Endothelial cell of umbilical vein (primary cell): ENCODE measurements at regions not wholly inside any gene's neighbourhood (a gene's known extent, or its start where the extent isn't known, plus 50 kb on each side); places are given as distances from the start of the nearest gene placed in this dataset.

Source experiments
- BruUV-seq: library from RNA; stranded (reverse); fragments of 400-500 nt; replicated peaks from 2 replicates; lab custom pipeline; 2021; lab: Mats Ljungman, UMichigan
- CTCF ChIA-PET: fragments of 300-600, 350-600 bp; sonication (Branson Sonifier 250); formaldehyde crosslinking; loops from one replicate; lab custom pipeline; 2021; ENCODE audit warnings: antibody characterized with exemption, inconsistent platforms; lab: Charles Lee
- POLR2A ChIA-PET: fragments of 300-600, 350-600 bp; sonication (Branson Sonifier 250); formaldehyde crosslinking; loops from one replicate; lab custom pipeline; 2021; ENCODE audit warnings: antibody characterized with exemption, inconsistent platforms; lab: Charles Lee
- DNase-seq: peaks from one replicate; pipeline ENCODE4 v3.0.0-alpha.2; 2011; ENCODE audit warnings: low read depth, low spot score
- FAIRE-seq: peaks from 2 replicates; lab custom pipeline; 2011; peaks lifted over from hg19 to GRCh38; lab: Jason Lieb, UNC
- H2AFZ ChIP-seq: 2 replicates; pipeline ENCODE4 v1.6.0; 2012; ENCODE audit warnings: low read depth, low read length, control low read depth, inconsistent platforms
- H3K27ac ChIP-seq: 2 replicates; pipeline ENCODE4 v1.5.1; 2011; ENCODE audit warnings: low read depth, mild to moderate bottlenecking, control low read depth, low read length, moderate library complexity; ENCODE audit not compliant: insufficient read depth
- H3K27me3 ChIP-seq, 2 experiments: 2 replicates each; pipeline versions ENCODE4 v1.6.0 to v1.6.1; 2011; ENCODE audit warnings: low read length in 2 of 2, mixed read lengths in 1 of 2; ENCODE audit not compliant: control insufficient read depth in 2 of 2, insufficient read depth in 2 of 2
- H3K36me3 ChIP-seq, 2 experiments: 2 replicates in 1 of 2; 3 replicates in 1 of 2; pipeline ENCODE4 v1.5.1; 2011; ENCODE audit warnings: low read length in 2 of 2, mild to moderate bottlenecking in 1 of 2, moderate library complexity in 1 of 2; ENCODE audit not compliant: control insufficient read depth in 2 of 2, insufficient read depth in 2 of 2; ENCODE audit errors: extremely low read depth in 1 of 2
- H3K4me1 ChIP-seq: 3 replicates; pipeline ENCODE4 v1.5.1; 2011; ENCODE audit warnings: mild to moderate bottlenecking, low read length; ENCODE audit not compliant: control insufficient read depth, insufficient read depth; ENCODE audit errors: extremely low read depth
- H3K4me2 ChIP-seq: 2 replicates; pipeline ENCODE4 v1.6.1; 2011; ENCODE audit warnings: low read length, control low read depth, mixed read lengths; ENCODE audit not compliant: insufficient read depth
- H3K4me3 ChIP-seq, 3 experiments: fragments of 200-600 bp in 1 of 3; sonication (generic), shearing (Covaris generic) in 1 of 3; replicated peaks in 1 of 3; 2 replicates each; pipeline ENCODE4 v1.5.1; 2011 to 2016; ENCODE audit warnings: control low read depth in 3 of 3, low read length in 3 of 3, mild to moderate bottlenecking in 2 of 3, inconsistent platforms in 1 of 3, low read depth in 1 of 3, moderate library complexity in 1 of 3; ENCODE audit not compliant: insufficient read depth in 1 of 3
- H3K79me2 ChIP-seq: 2 replicates; pipeline ENCODE4 v1.6.0; 2012; ENCODE audit warnings: low read length, inconsistent platforms; ENCODE audit not compliant: control insufficient read depth, insufficient read depth
- H3K9ac ChIP-seq: replicated peaks from 2 replicates; pipeline ENCODE3; 2011; ENCODE audit warnings: low read length, control low read depth; ENCODE audit not compliant: insufficient read depth; ENCODE audit errors: extremely low read depth
- H3K9me1 ChIP-seq: replicated peaks from 3 replicates; pipeline ENCODE4 v1.6.0; 2011; ENCODE audit warnings: mild to moderate bottlenecking, low read length; ENCODE audit not compliant: control insufficient read depth, insufficient read depth; ENCODE audit errors: extremely low read depth
- H3K9me3 ChIP-seq: replicated peaks from 2 replicates; pipeline ENCODE4 v1.5.1; 2012; ENCODE audit warnings: low read length, inconsistent platforms; ENCODE audit not compliant: control insufficient read depth, insufficient read depth
- H4K20me1 ChIP-seq: replicated peaks from 2 replicates; pipeline ENCODE3; 2011; ENCODE audit warnings: mild to moderate bottlenecking, low read length; ENCODE audit not compliant: control insufficient read depth, insufficient read depth; ENCODE audit errors: extremely low read depth
- EZH2 ChIP-seq: IDR thresholded peaks from 2 replicates; pipeline ENCODE4 v1.6.1; 2012; ENCODE audit warnings: borderline replicate concordance, low read depth, mild to moderate bottlenecking, moderate library complexity, low read length, inconsistent platforms; ENCODE audit not compliant: severe bottlenecking
- FOS ChIP-seq: IDR thresholded peaks from 2 replicates; pipeline ENCODE4 v1.6.1; 2011; ENCODE audit warnings: mild to moderate bottlenecking, low read length, moderate library complexity, borderline replicate concordance; ENCODE audit not compliant: insufficient read depth
- GATA2 ChIP-seq: IDR thresholded peaks from 2 replicates; pipeline ENCODE4 v1.7.0; 2011; ENCODE audit warnings: low read depth, mild to moderate bottlenecking, moderate library complexity, mixed read lengths, low read length; ENCODE audit not compliant: insufficient read length, insufficient read depth
- JUN ChIP-seq: IDR thresholded peaks from 2 replicates; pipeline ENCODE4 v1.6.1; 2011; ENCODE audit warnings: borderline replicate concordance, low read depth; ENCODE audit not compliant: insufficient read length, insufficient read depth
- MYC ChIP-seq: IDR thresholded peaks from one replicate; pipeline ENCODE4 v1.6.1; 2011; ENCODE audit warnings: mild to moderate bottlenecking, low read depth, low read length
- POLR2A ChIP-seq: IDR thresholded peaks from 2 replicates; pipeline ENCODE4 v1.6.1; 2012; ENCODE audit warnings: low read depth, mild to moderate bottlenecking, control low read depth, low read length
- POLR2AphosphoS5 ChIP-seq: IDR thresholded peaks from 2 replicates; pipeline ENCODE4 v1.6.1; 2012; ENCODE audit warnings: low read depth, mild to moderate bottlenecking, control low read depth, low read length, moderate library complexity; ENCODE audit not compliant: insufficient read depth
- dilution Hi-C: fragments of 300-500 bp; cut with MboI; formaldehyde crosslinking; loops from one replicate; pipeline ENCODE4 v1.15.0; 2019; ENCODE audit warnings: low sequenced_read_pairs; ENCODE audit not compliant: extremely low pct_ligation_motif_present
- intact Hi-C: fragments of 100-400 bp; cut with micrococcal nuclease; formaldehyde crosslinking; loops from one replicate; pipeline ENCODE4 v1.10.0; 2022
- TF ChIP-seq, protein P1 (sequence below), 2 donors: IDR thresholded peaks; 1 replicate in 1 of 2; 2 replicates in 1 of 2; pipeline ENCODE4 v1.5.1; 2011; ENCODE audit warnings: low read length in 2 of 2, mild to moderate bottlenecking in 2 of 2, moderate library complexity in 2 of 2, control low read depth in 1 of 2, inconsistent platforms in 1 of 2, low read depth in 1 of 2; ENCODE audit not compliant: insufficient read depth in 1 of 2; ENCODE audit errors: extremely low read depth in 1 of 2
- TF ChIP-seq, protein P2 (sequence below): IDR thresholded peaks from 2 replicates; pipeline ENCODE4 v1.6.1; 2011; ENCODE audit not compliant: insufficient read depth, insufficient read length

DNA sequence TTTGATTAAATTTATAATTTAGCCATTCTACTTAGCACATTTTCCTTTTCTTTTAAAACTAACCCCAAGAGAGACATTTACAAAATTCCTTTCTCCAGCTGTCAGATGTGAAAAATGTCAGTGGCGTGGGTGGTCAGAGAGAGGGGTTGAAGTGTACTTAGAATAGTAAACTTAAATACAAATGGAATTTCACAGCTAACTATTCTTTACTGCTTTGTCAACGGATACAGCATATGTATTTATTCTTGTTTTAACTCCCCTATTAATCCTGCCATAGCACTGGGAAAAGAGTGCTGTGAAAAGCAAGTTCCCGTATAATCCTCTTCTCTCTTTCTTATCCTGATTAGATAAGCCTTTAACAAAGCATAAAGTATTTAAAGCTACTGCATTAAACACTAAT, 191.4 kb upstream of the CHAC2 start:
- DNase-seq = no peak
- Histone ChIP-seq H2AFZ (no peak overlapping the region), H3K27ac (no peak overlapping the region), H3K36me3 (no peaks in the 10 kb centered on the region), H3K79me2 (no peaks in the 10 kb centered on the region), H3K4me1 (no peaks in the 10 kb centered on the region), H3K27me3 (no peaks in the 10 kb centered on the region), H3K4me2 (no peak overlapping the region), H3K4me3 (no peak overlapping the region), H3K9me3 (no peaks in the 10 kb centered on the region), H3K9ac (no peak overlapping the region), H3K9me1 (no peaks in the 10 kb centered on the region), H4K20me1 (no peaks in the 10 kb centered on the region)
- no peak for TF ChIP-seq JUN
- no peak for FAIRE-seq
- CTCF ChIA-PET = no interaction called here
- no TSS peak for BruUV-seq
- POLR2A ChIA-PET = no interaction called here
- intact Hi-C loops (no loop called here), dilution Hi-C loops (no loop called here)

DNA sequence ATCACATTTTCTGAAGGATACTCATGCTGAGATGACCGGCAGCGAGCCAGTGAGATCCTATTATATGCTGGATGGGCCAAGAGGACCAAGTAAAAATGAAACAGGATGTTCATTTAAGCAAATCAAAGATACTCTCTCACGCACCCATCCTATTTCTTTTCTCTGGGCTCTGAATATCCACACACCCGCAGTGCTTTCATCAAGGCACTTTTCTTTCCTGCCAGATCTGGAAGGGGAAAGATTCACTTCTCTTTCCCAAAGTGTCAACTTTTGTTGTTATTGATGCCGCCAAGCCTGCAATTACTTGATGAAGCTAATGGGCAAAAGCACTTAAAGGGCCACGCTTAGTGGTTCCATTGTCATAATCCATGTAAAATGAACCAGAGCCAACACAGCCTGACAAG, 191.9 kb upstream of the CHAC2 start:
- H3K9me3 ChIP-seq = no peaks in the 10 kb centered on the region
- no peaks in the 10 kb centered on the region for H3K79me2 ChIP-seq
- intact Hi-C loops = no loop called here
- H3K4me2 ChIP-seq = no peak overlapping the region
- no peaks in the 10 kb centered on the region for H4K20me1 ChIP-seq
- dilution Hi-C loops = no loop called here
- no peak overlapping the region for H3K9ac ChIP-seq
- no peaks in the 10 kb centered on the region for H3K36me3 ChIP-seq
- CTCF ChIA-PET = no interaction called here
- no peak overlapping the region for H2AFZ ChIP-seq
- no peaks in the 10 kb centered on the region for H3K27me3 ChIP-seq
- POLR2A ChIA-PET = no interaction called here
- no peaks in the 10 kb centered on the region for H3K4me1 ChIP-seq
- no peak overlapping the region for H3K4me3 ChIP-seq
- BruUV-seq = no TSS peak
- H3K27ac ChIP-seq = no peak overlapping the region
- H3K9me1 ChIP-seq = no peaks in the 10 kb centered on the region
- no peak for FAIRE-seq
- TF ChIP-seq POLR2A (no peak), GATA2 (no peak), JUN (no peak), FOS (no peak), MYC (no peak), EZH2 (no peak), POLR2AphosphoS5 (no peak)
- TF ChIP-seq, protein P1, sequence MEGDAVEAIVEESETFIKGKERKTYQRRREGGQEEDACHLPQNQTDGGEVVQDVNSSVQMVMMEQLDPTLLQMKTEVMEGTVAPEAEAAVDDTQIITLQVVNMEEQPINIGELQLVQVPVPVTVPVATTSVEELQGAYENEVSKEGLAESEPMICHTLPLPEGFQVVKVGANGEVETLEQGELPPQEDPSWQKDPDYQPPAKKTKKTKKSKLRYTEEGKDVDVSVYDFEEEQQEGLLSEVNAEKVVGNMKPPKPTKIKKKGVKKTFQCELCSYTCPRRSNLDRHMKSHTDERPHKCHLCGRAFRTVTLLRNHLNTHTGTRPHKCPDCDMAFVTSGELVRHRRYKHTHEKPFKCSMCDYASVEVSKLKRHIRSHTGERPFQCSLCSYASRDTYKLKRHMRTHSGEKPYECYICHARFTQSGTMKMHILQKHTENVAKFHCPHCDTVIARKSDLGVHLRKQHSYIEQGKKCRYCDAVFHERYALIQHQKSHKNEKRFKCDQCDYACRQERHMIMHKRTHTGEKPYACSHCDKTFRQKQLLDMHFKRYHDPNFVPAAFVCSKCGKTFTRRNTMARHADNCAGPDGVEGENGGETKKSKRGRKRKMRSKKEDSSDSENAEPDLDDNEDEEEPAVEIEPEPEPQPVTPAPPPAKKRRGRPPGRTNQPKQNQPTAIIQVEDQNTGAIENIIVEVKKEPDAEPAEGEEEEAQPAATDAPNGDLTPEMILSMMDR (IDR thresholded peaks at IDR 0.05; ENCODE audit: extremely low read depth in 1 of 2, insufficient read depth in 1 of 2, low read depth in 1 of 2, low read length in 2 of 2) = no peak
- TF ChIP-seq, protein P2, sequence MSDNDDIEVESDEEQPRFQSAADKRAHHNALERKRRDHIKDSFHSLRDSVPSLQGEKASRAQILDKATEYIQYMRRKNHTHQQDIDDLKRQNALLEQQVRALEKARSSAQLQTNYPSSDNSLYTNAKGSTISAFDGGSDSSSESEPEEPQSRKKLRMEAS = no peak
- no peak for DNase-seq
